IMR-90 (cell line): ENCODE measurements at regions not wholly inside any gene's neighbourhood (a gene's known extent, or its start where the extent isn't known, plus 50 kb on each side); places are given as distances from the start of the nearest gene placed in this dataset.

Experiments
- ATAC-seq: fragments of 200-7000 bp; cut with Tn5 transposase; 2 replicates; pipeline ENCODE4 v1.9.1; 2020; ENCODE audit warnings: low read depth, mild to moderate bottlenecking, moderate library complexity
- BruUV-seq: library from RNA; stranded (reverse); fragments of 400-500 nt; replicated peaks from 2 replicates; lab custom pipeline; 2021; lab: Mats Ljungman, UMichigan
- CTCF ChIA-PET: fragments of 300-600 bp; formaldehyde crosslinking; extraction: SDS; loops from one replicate; lab custom pipeline; 2021; ENCODE audit warnings: antibody characterized with exemption; lab: Yijun Ruan, JAX
- POLR2A ChIA-PET: fragments of 300-600 bp; sonication (Branson Sonifier 250); formaldehyde crosslinking; loops from one replicate; lab custom pipeline; 2022; ENCODE audit warnings: antibody characterized with exemption; ENCODE audit not compliant: unreplicated experiment; lab: Charles Lee
- DNase-seq: peaks from one replicate; pipeline ENCODE4 v3.0.0; 2013
- H2AFZ ChIP-seq: replicated peaks from 2 replicates; pipeline ENCODE3; 2013; ENCODE audit warnings: low read length, mild to moderate bottlenecking; ENCODE audit not compliant: poor library complexity
- H2AK5ac ChIP-seq: 2 replicates; pipeline ENCODE4 v1.6.1; 2013; ENCODE audit warnings: low read depth, low read length, inconsistent platforms
- H2AK9ac ChIP-seq: replicated peaks from 2 replicates; pipeline ENCODE3; 2013; ENCODE audit warnings: mild to moderate bottlenecking, low read depth, low read length, moderate library complexity; ENCODE audit not compliant: poor library complexity
- H2BK120ac ChIP-seq: 2 replicates; pipeline ENCODE4 v1.6.1; 2013; ENCODE audit warnings: low read depth, low read length, inconsistent platforms
- H2BK15ac ChIP-seq: 3 replicates; pipeline ENCODE4 v1.6.1; 2013; ENCODE audit warnings: low read depth, low read length, inconsistent platforms
- H2BK20ac ChIP-seq: 2 replicates; pipeline ENCODE4 v1.6.1; 2013; ENCODE audit warnings: low read depth, mild to moderate bottlenecking, inconsistent platforms, low read length, moderate library complexity
- H2BK5ac ChIP-seq: 2 replicates; pipeline ENCODE4 v1.6.1; 2013; ENCODE audit warnings: mild to moderate bottlenecking, low read depth, low read length, inconsistent platforms; ENCODE audit not compliant: poor library complexity, severe bottlenecking
- H3K14ac ChIP-seq: replicated peaks from 2 replicates; pipeline ENCODE4 v1.6.1; 2013; ENCODE audit warnings: low read depth, low read length, inconsistent platforms
- H3K18ac ChIP-seq: 2 replicates; pipeline ENCODE4 v1.6.1; 2013; ENCODE audit warnings: low read depth, low read length, control low read depth
- H3K23ac ChIP-seq: 2 replicates; pipeline ENCODE4 v1.6.1; 2013; ENCODE audit warnings: low read depth, low read length, inconsistent platforms
- H3K27ac ChIP-seq: 2 replicates; pipeline ENCODE4 v1.5.1; 2013; ENCODE audit warnings: mild to moderate bottlenecking, control low read depth, low read length; ENCODE audit not compliant: insufficient read depth
- H3K27me3 ChIP-seq: 2 replicates; pipeline ENCODE4 v1.6.1; 2013; ENCODE audit warnings: low read length; ENCODE audit not compliant: control insufficient read depth, insufficient read depth
- H3K36me3 ChIP-seq: 2 replicates; pipeline ENCODE4 v1.6.1; 2013; ENCODE audit warnings: low read length, mixed read lengths; ENCODE audit not compliant: control insufficient read depth, insufficient read depth
- H3K4ac ChIP-seq: 2 replicates; pipeline ENCODE4 v1.6.1; 2013; ENCODE audit warnings: low read depth, low read length, inconsistent platforms
- H3K4me1 ChIP-seq: 2 replicates; pipeline ENCODE4 v1.6.1; 2013; ENCODE audit warnings: low read length, mixed read lengths; ENCODE audit not compliant: control insufficient read depth, insufficient read depth
- H3K4me2 ChIP-seq: 2 replicates; pipeline ENCODE4 v1.6.1; 2013; ENCODE audit warnings: low read depth, mild to moderate bottlenecking, control low read depth, low read length, moderate library complexity
- H3K4me3 ChIP-seq: 2 replicates; pipeline ENCODE4 v1.5.1; 2013; ENCODE audit warnings: low read depth, mild to moderate bottlenecking, control low read depth, low read length, moderate library complexity; ENCODE audit not compliant: insufficient read depth
- H3K56ac ChIP-seq: 2 replicates; pipeline ENCODE4 v1.6.1; 2013; ENCODE audit warnings: low read length, inconsistent platforms; ENCODE audit not compliant: insufficient read depth; ENCODE audit errors: extremely low read depth
- H3K79me1 ChIP-seq, 2 experiments: 2 replicates each; pipeline ENCODE4 v1.6.1; 2013; ENCODE audit warnings: low read length in 2 of 2, inconsistent platforms in 1 of 2, low read depth in 1 of 2
- H3K9ac ChIP-seq: 2 replicates; pipeline ENCODE4 v1.6.1; 2013; ENCODE audit warnings: low read depth, low read length, control low read depth
- H3K9me1 ChIP-seq: 2 replicates; pipeline ENCODE4 v1.6.1; 2013; ENCODE audit warnings: low read length, inconsistent platforms; ENCODE audit not compliant: insufficient read depth
- H3K9me3 ChIP-seq: 2 replicates; pipeline ENCODE4 v1.6.1; 2013; ENCODE audit warnings: low read length; ENCODE audit not compliant: control insufficient read depth, insufficient read depth
- H4K20me1 ChIP-seq: 2 replicates; pipeline ENCODE4 v1.6.1; 2013; ENCODE audit warnings: low read length, inconsistent platforms; ENCODE audit not compliant: insufficient read depth
- H4K5ac ChIP-seq: 2 replicates; pipeline ENCODE4 v1.6.1; 2013; ENCODE audit warnings: mild to moderate bottlenecking, low read depth, low read length, control low read depth
- H4K8ac ChIP-seq, 2 experiments: 2 replicates each; pipeline ENCODE4 v1.6.1; 2013; ENCODE audit warnings: low read depth in 2 of 2, low read length in 2 of 2, control low read depth in 1 of 2, inconsistent platforms in 1 of 2
- H4K91ac ChIP-seq: 2 replicates; pipeline ENCODE4 v1.6.1; 2013; ENCODE audit warnings: low read depth, low read length, inconsistent platforms; ENCODE audit not compliant: insufficient read depth
- FOS ChIP-seq: fragments of 150-350 bp; IDR thresholded peaks from 2 replicates; pipeline ENCODE4 v1.6.1; 2016; ENCODE audit warnings: low read depth, low read length
- dilution Hi-C: fragments of 300-500 bp; cut with HindIII; formaldehyde crosslinking; loops from one replicate; pipeline ENCODE4 v1.14.3; 2018; ENCODE audit warnings: low sequenced_read_pairs; ENCODE audit not compliant: unreplicated experiment
- in situ Hi-C: fragments of 300-500 bp; cut with MboI; formaldehyde crosslinking; loops from 3 replicates; pipeline ENCODE4 v1.14.3; 2019; ENCODE audit warnings: low sequenced_read_pairs, inconsistent platforms, mixed read lengths
- intact Hi-C: fragments of 100-400 bp; cut with micrococcal nuclease; formaldehyde crosslinking; loops from 2 replicates; pipeline ENCODE4 v1.10.0; 2022

DNA sequence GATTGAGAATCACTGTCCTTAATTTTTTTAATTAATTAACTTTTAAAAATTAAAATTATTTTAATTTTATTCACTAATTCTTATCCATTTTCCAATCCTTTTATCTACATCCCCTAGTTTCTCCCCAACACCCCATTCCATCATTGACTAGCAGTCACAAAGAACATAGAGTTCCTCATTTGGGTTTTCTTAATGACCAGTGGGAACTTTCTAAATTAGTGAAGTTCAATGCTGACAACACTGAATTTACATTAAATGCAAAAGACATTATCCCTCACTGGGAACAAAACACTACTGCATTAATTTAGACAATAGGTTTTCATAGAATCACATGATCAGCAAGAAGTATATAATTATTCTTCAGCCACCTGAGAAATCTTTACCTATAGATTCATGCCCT, 80.6 kb upstream of the GLS start:
- Histone ChIP-seq H4K5ac (no peak overlapping the region), H3K18ac (no peak overlapping the region), H2AFZ (no peak overlapping the region), H4K20me1 (no peaks in the 10 kb centered on the region), H2BK15ac (no peak overlapping the region), H3K4ac (no peak overlapping the region), H2AK9ac (no peak overlapping the region), H3K9ac (no peak overlapping the region), H3K56ac (no peak overlapping the region), H3K79me1 (no peaks in the 10 kb centered on the region), H2BK20ac (no peak overlapping the region), H3K9me3 (no peaks in the 10 kb centered on the region), H3K4me3 (no peak overlapping the region), H2AK5ac (no peak overlapping the region), H2BK5ac (no peak overlapping the region), H3K27me3 (no peaks in the 10 kb centered on the region), H3K4me1 (no peaks in the 10 kb centered on the region), H3K4me2 (no peak overlapping the region), H3K23ac (no peak overlapping the region), H2BK120ac (no peak overlapping the region), H4K8ac (no peak overlapping the region), H4K91ac (no peak overlapping the region), H3K9me1 (peaks cover 3% of the 10 kb centered on the region; the same call in 1 of the 2 replicates), H3K14ac (no peak overlapping the region), H3K36me3 (no peaks in the 10 kb centered on the region), H3K27ac (no peak overlapping the region)
- BruUV-seq = no TSS peak
- intact Hi-C loops = loop anchor here (10.0 kb wide), 1 partner anchor 445 kb away; no protein-coding TSS in a partner anchor
- no peak for TF ChIP-seq FOS
- DNase-seq = no peak
- POLR2A ChIA-PET = no interaction called here
- in situ Hi-C loops = loop anchor here (10.0 to 25.0 kb wide), 2 partner anchors 337 to 715 kb away; no protein-coding TSS in a partner anchor
- ATAC-seq = no peak
- dilution Hi-C loops = no loop called here
- CTCF ChIA-PET = no interaction called here
